A549 (cell line): ENCODE measurements at regions not wholly inside any gene's neighbourhood (a gene's known extent, or its start where the extent isn't known, plus 50 kb on each side); places are given as distances from the start of the nearest gene placed in this dataset.

Experiments used
- ATAC-seq, 2 experiments: fragments of 200-7000 bp in 1 of 2; fragments of >200 bp in 1 of 2; cut with Nextera tagmentation in 1 of 2; cut with Tn5 transposase in 1 of 2; 3 replicates each; pipeline versions ENCODE4 v1.8.0 to v1.9.1; 2018 to 2020; ENCODE audit warnings: mild to moderate bottlenecking in 1 of 2, moderate library complexity in 1 of 2
- CTCF ChIA-PET: fragments of 300-600 bp; sonication (Branson Sonifier 250); formaldehyde crosslinking; extraction: SDS; loops from one replicate; lab custom pipeline; 2021; ENCODE audit warnings: antibody characterized with exemption, inconsistent platforms; lab: Yijun Ruan, JAX
- POLR2A ChIA-PET: fragments of 350-600 bp; formaldehyde crosslinking; extraction: SDS; loops from one replicate; lab custom pipeline; 2021; ENCODE audit warnings: antibody characterized with exemption, inconsistent platforms; lab: Yijun Ruan, JAX
- DNase-seq, 2 experiments: peaks; one replicate each; pipeline versions ENCODE4 v3.0.0 to v3.0.0-alpha.2; 2011 to 2016; ENCODE audit warnings: low read depth in 1 of 2, low spot score in 1 of 2
- FAIRE-seq: peaks from 2 replicates; lab custom pipeline; 2011; peaks lifted over from hg19 to GRCh38; lab: Jason Lieb, UNC
- H3K27ac ChIP-seq, 2 experiments: fragments of >200 bp; sonication (Bioruptor Twin); formaldehyde crosslinking; 3 replicates each; pipeline ENCODE4 v1.5.1; 2016 to 2017
- H3K4me1 ChIP-seq: fragments of >200 bp; sonication (Bioruptor Twin); formaldehyde crosslinking; 3 replicates; pipeline ENCODE4 v1.6.1; 2016
- H3K4me2 ChIP-seq: fragments of >200 bp; sonication (Bioruptor Twin); formaldehyde crosslinking; 3 replicates; pipeline ENCODE4 v1.6.1; 2016
- H3K4me3 ChIP-seq: fragments of >200 bp; sonication (Bioruptor Twin); formaldehyde crosslinking; 3 replicates; pipeline ENCODE4 v1.5.1; 2016
- H3K9me3 ChIP-seq: fragments of >200 bp; sonication (Bioruptor Twin); formaldehyde crosslinking; 3 replicates; pipeline ENCODE4 v1.6.1; 2016
- ATOH8 ChIP-seq: fragments of 250-450 bp; sonication (Bioruptor Pico); IDR thresholded peaks from 2 replicates; pipeline ENCODE4 v1.5.0; 2020; ENCODE audit warnings: low read depth, mild to moderate bottlenecking, moderate library complexity
- CEBPB ChIP-seq, 2 experiments: fragments of >200 bp in 1 of 2; sonication (Bioruptor Twin) in 1 of 2; formaldehyde crosslinking in 1 of 2; IDR thresholded peaks; 2 replicates each; pipeline ENCODE4 v1.6.1; 2012 to 2016
- CHD4 ChIP-seq: fragments of 200-600 bp; sonication (generic); IDR thresholded peaks from 2 replicates; pipeline ENCODE4 v1.6.1; 2016; ENCODE audit warnings: antibody characterized with exemption, mild to moderate bottlenecking, borderline replicate concordance
- E2F6 ChIP-seq: IDR thresholded peaks from 2 replicates; pipeline ENCODE4 v1.6.1; 2012; ENCODE audit warnings: low read depth, borderline replicate concordance
- EHF ChIP-seq: fragments of 250-450 bp; sonication (Bioruptor Pico); IDR thresholded peaks from 2 replicates; pipeline ENCODE4 v1.5.0; 2020; ENCODE audit warnings: mild to moderate bottlenecking
- ELK1 ChIP-seq: fragments of 150-350 bp; IDR thresholded peaks from 2 replicates; pipeline ENCODE4 v1.6.1; 2014; ENCODE audit warnings: low read depth, mild to moderate bottlenecking, low read length
- EP300 ChIP-seq, 2 experiments: fragments of >200 bp; sonication (Bioruptor Twin); formaldehyde crosslinking; IDR thresholded peaks; 2 replicates in 1 of 2; 3 replicates in 1 of 2; pipeline ENCODE4 v1.6.1; 2016 to 2017
- ESRRA ChIP-seq: fragments of 150-350 bp; IDR thresholded peaks from 2 replicates; pipeline ENCODE4 v1.6.1; 2014; ENCODE audit warnings: mild to moderate bottlenecking, low read length, borderline replicate concordance
- FOSB ChIP-seq: fragments of 250-450 bp; sonication (Bioruptor Pico); IDR thresholded peaks from 2 replicates; pipeline ENCODE4 v1.5.0; 2020; ENCODE audit warnings: mild to moderate bottlenecking, moderate library complexity
- FOSL2 ChIP-seq, 2 experiments: fragments of 450-650 bp in 1 of 2; fragments of >200 bp in 1 of 2; sonication (Bioruptor Twin) in 1 of 2; formaldehyde crosslinking; IDR thresholded peaks; 2 replicates each; pipeline versions ENCODE4 v1.5.0 to v1.6.1; 2016 to 2020; ENCODE audit warnings: mild to moderate bottlenecking in 1 of 2, moderate library complexity in 1 of 2
- HOXB5 ChIP-seq: fragments of 250-450 bp; sonication (Bioruptor Pico); IDR thresholded peaks from 2 replicates; pipeline ENCODE4 v1.5.0; 2020; ENCODE audit warnings: mild to moderate bottlenecking, moderate library complexity
- JUNB ChIP-seq: fragments of >200 bp; sonication (Bioruptor Twin); formaldehyde crosslinking; IDR thresholded peaks from 2 replicates; pipeline ENCODE4 v1.6.1; 2016
- MAFK ChIP-seq: fragments of 450-650 bp; IDR thresholded peaks from 2 replicates; pipeline ENCODE4 v1.6.1; 2014; ENCODE audit not compliant: partially characterized antibody
- MAX ChIP-seq: IDR thresholded peaks from 2 replicates; pipeline ENCODE4 v1.6.1; 2012
- NFE2L2 ChIP-seq: fragments of 150-350 bp; conservative IDR thresholded peaks from 2 replicates; pipeline ENCODE4 v1.6.1; 2014; ENCODE audit warnings: low read length
- RAD21 ChIP-seq, 2 experiments: fragments of >200 bp in 1 of 2; sonication (Bioruptor Twin) in 1 of 2; formaldehyde crosslinking in 1 of 2; IDR thresholded peaks in 1 of 2; conservative IDR thresholded peaks in 1 of 2; 2 replicates in 1 of 2; 3 replicates in 1 of 2; pipeline ENCODE4 v1.6.1; 2012 to 2018; ENCODE audit warnings: inconsistent platforms in 1 of 2
- SMC3 ChIP-seq: fragments of >200 bp; sonication (Bioruptor Twin); formaldehyde crosslinking; IDR thresholded peaks from 3 replicates; pipeline ENCODE4 v1.6.1; 2018; ENCODE audit warnings: inconsistent platforms
- TP53 ChIP-seq: fragments of 250-450 bp; sonication (Bioruptor Pico); IDR thresholded peaks from 2 replicates; pipeline ENCODE4 v1.5.0; 2021; ENCODE audit warnings: mild to moderate bottlenecking, moderate library complexity
- ZSCAN20 ChIP-seq: fragments of 250-450 bp; sonication (Bioruptor Pico); IDR thresholded peaks from 2 replicates; pipeline ENCODE4 v1.8.0; 2022; ENCODE audit warnings: mild to moderate bottlenecking, moderate library complexity
- WGBS: methylation state at CpG from one replicate; pipeline ENCODE4 v1.1.6; 2017; ENCODE audit errors: missing lambda C conversion rate; 5-methylcytosine and 5-hydroxymethylcytosine counted together

GRCh38 chr5:101091902-101092301 lies 188.8 kb upstream of the ST8SIA4 start:
- Histone ChIP-seq H3K4me1 (peaks cover 16% of the 10 kb centered on the region), H3K4me2 (peak overlapping the region; percentile 70), H3K9me3 (no peaks in the 10 kb centered on the region), H3K27ac (peak overlapping the region; percentile 84 to 88), H3K4me3 (no peak overlapping the region)
- 14% methylated on average over 1 of the region's 1 CpG for WGBS
- ATAC-seq (peak; percentile 65 to 69; a peak in 5 of 6 replicates), FAIRE-seq (no peak), DNase-seq (no peak)
- CTCF ChIA-PET: no interaction called here
- POLR2A ChIA-PET: interaction anchor here (0.9 kb wide), 1 partner anchor 189 kb away, joined by 7 read pairs; the partner anchor contains the start of gene ST8SIA4
- no peak for TF ChIP-seq EP300 (IDR thresholded peaks at IDR 0.05)
- TF ChIP-seq MAX: peak; percentile 16; the same call in 1 of the 2 replicates
- TF ChIP-seq ZSCAN20 (CRISPR knock-in tag): no peak

- TF ChIP-seq CHD4: no peak
- TF ChIP-seq, all 56 proteins: peak for 0
- DNase-seq: no peak
- Histone ChIP-seq H3K27ac (no peak overlapping the region), H3K4me3 (no peak overlapping the region), H3K4me1 (no peaks in the 10 kb centered on the region), H3K4me2 (no peak overlapping the region), H3K9me3 (no peaks in the 10 kb centered on the region)
- ChIA-PET POLR2A (no interaction called here), CTCF (no interaction called here)
- WGBS: 77% methylated on average over 1 of the region's 1 CpG
- FAIRE-seq: no peak
- no peak for ATAC-seq
Measured at GRCh38 chr5:101084353-101084752, 181.3 kb upstream of the ST8SIA4 start.

- CTCF ChIA-PET: no interaction called here
- ATAC-seq: no peak
- FAIRE-seq: no peak
Measured at GRCh38 chr5:101080462-101081240, 177.6 kb upstream of the ST8SIA4 start.

GRCh38 chr5:101068298-101068697 lies 165.2 kb upstream of the ST8SIA4 start:
- 100% methylated on average over 1 of the region's 1 CpG for WGBS
- H3K4me1 ChIP-seq: no peaks in the 10 kb centered on the region
- TF ChIP-seq ESRRA (no peak), E2F6 (no peak), CHD4 (no peak), RAD21 (conservative IDR thresholded peaks at IDR 0.05 in 1 of 2, IDR thresholded peaks at IDR 0.05 in 1 of 2) (no peak), JUNB (no peak)

More at GRCh38 chr5:101080462-101081240, 177.6 kb upstream of the ST8SIA4 start:
- DNase-seq: no peak
- H3K4me2 ChIP-seq: no peak overlapping the region
- H3K9me3 ChIP-seq: no peaks in the 10 kb centered on the region
- POLR2A ChIA-PET: no interaction called here
- peak overlapping the region in 1 of 2 experiments; percentile 3; a peak in 2 of 6 replicates for H3K27ac ChIP-seq
- H3K4me3 ChIP-seq: no peak overlapping the region
- no peaks in the 10 kb centered on the region for H3K4me1 ChIP-seq
- 81% methylated on average over 5 of the region's 5 CpGs for WGBS
- peak; percentile 65 for TF ChIP-seq MAFK
- no peak for TF ChIP-seq TP53 (CRISPR knock-in tag)
- TF ChIP-seq EHF (CRISPR knock-in tag): no peak
- TF ChIP-seq NFE2L2: peak; percentile 52
- TF ChIP-seq CEBPB (IDR thresholded peaks at IDR 0.05): no peak
- TF ChIP-seq FOSL2 (IDR thresholded peaks at IDR 0.05): no peak
- TF ChIP-seq FOSL2 (CRISPR knock-in tag; IDR thresholded peaks at IDR 0.05): no peak

GRCh38 chr5:101067429-101067828 lies 164.3 kb upstream of the ST8SIA4 start:
- 68% methylated on average over 4 of the region's 4 CpGs for WGBS
- H3K4me2 ChIP-seq: no peak overlapping the region
- DNase-seq (no peak), ATAC-seq (no peak), FAIRE-seq (no peak)
- CTCF ChIA-PET: no interaction called here
- no peaks in the 10 kb centered on the region for H3K4me1 ChIP-seq
- TF ChIP-seq ELK1 (no peak), FOSB (CRISPR knock-in tag) (no peak), SMC3 (no peak), MAX (no peak), HOXB5 (CRISPR knock-in tag) (no peak), TP53 (CRISPR knock-in tag) (no peak), NFE2L2 (no peak), ATOH8 (no peak), FOSL2 (IDR thresholded peaks at IDR 0.05) (no peak), FOSL2 (CRISPR knock-in tag; IDR thresholded peaks at IDR 0.05) (no peak)
- no peak overlapping the region for H3K27ac ChIP-seq
- H3K9me3 ChIP-seq: peaks cover 6% of the 10 kb centered on the region; the same call in 1 of the 3 replicates
- POLR2A ChIA-PET: no interaction called here
- no peak overlapping the region for H3K4me3 ChIP-seq

More at GRCh38 chr5:101068298-101068697, 165.2 kb upstream of the ST8SIA4 start:
- POLR2A ChIA-PET: no interaction called here
- FAIRE-seq: no peak
- Histone ChIP-seq H3K27ac (no peak overlapping the region), H3K4me3 (no peak overlapping the region), H3K4me2 (no peak overlapping the region), H3K9me3 (peaks cover under 1% of the 10 kb centered on the region; the same call in 1 of the 3 replicates)
- CTCF ChIA-PET: no interaction called here
- no peak for ATAC-seq
- no peak for DNase-seq
